HL-60 (cell line): ENCODE measurements at regions not wholly inside any gene's neighbourhood (a gene's known extent, or its start where the extent isn't known, plus 50 kb on each side); places are given as distances from the start of the nearest gene placed in this dataset.

Source experiments
- DNase-seq, 2 experiments: peaks; one replicate each; pipeline ENCODE4 v3.0.0-alpha.2; 2010 to 2020; ENCODE audit warnings: low read depth in 1 of 2, low spot score in 1 of 2
- H3K27ac ChIP-seq: fragments of 250-450 bp; sonication (Bioruptor Pico); replicated peaks from 2 replicates; pipeline ENCODE4 v1.5.1; 2020; ENCODE audit warnings: mild to moderate bottlenecking, moderate library complexity
- H3K27me3 ChIP-seq: fragments of 250-450 bp; sonication (Bioruptor Pico); 2 replicates; pipeline ENCODE4 v1.5.1; 2021; ENCODE audit warnings: mild to moderate bottlenecking, moderate library complexity; ENCODE audit not compliant: insufficient read depth, poor library complexity, severe bottlenecking
- H3K4me3 ChIP-seq: replicated peaks from 2 replicates; pipeline ENCODE4 v1.5.1; 2011; ENCODE audit warnings: mild to moderate bottlenecking, control low read depth, low read length; ENCODE audit not compliant: insufficient read depth
- GABPA ChIP-seq: IDR thresholded peaks from 2 replicates; pipeline ENCODE4 v1.6.1; 2012; ENCODE audit warnings: low read depth
- POLR2AphosphoS5 ChIP-seq: IDR thresholded peaks from 2 replicates; pipeline ENCODE4 v1.6.1; 2012; ENCODE audit warnings: low read depth
- SPI1 ChIP-seq: IDR thresholded peaks from 2 replicates; pipeline ENCODE4 v1.6.1; 2012; ENCODE audit warnings: low read depth, mild to moderate bottlenecking, borderline replicate concordance
- TF ChIP-seq, protein P1 (sequence below): IDR thresholded peaks from 2 replicates; pipeline ENCODE4 v1.6.1; 2012; ENCODE audit warnings: low read depth; ENCODE audit not compliant: insufficient replicate concordance
- TF ChIP-seq, protein P2 (sequence below): IDR thresholded peaks from one replicate; pipeline ENCODE4 v1.5.1; 2011; ENCODE audit warnings: low read length, control low read depth, inconsistent platforms; ENCODE audit not compliant: insufficient read depth

DNA sequence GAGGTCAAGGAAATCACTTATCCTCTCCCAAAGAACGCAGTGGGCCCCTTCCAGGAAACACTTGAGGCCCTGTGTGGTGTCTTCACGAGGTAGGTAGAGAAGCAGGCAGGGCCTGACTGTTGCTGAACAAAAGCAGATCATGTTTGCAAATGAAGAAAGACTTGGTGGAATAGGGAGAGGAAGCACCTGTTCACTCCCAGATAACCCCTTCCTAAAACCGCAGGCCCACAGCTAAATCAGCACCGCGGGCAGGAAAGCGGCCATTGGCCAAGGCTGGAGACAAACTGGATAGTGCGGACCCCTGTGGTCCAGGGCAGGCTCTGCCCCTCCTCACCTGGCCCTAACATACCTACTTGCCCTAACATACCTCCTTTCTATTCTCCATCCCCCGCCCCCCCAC, 64.9 kb upstream of the KLHL29 start:
- H3K4me3 ChIP-seq = no peak overlapping the region
- no peak overlapping the region for H3K27ac ChIP-seq
- TF ChIP-seq, protein P1, sequence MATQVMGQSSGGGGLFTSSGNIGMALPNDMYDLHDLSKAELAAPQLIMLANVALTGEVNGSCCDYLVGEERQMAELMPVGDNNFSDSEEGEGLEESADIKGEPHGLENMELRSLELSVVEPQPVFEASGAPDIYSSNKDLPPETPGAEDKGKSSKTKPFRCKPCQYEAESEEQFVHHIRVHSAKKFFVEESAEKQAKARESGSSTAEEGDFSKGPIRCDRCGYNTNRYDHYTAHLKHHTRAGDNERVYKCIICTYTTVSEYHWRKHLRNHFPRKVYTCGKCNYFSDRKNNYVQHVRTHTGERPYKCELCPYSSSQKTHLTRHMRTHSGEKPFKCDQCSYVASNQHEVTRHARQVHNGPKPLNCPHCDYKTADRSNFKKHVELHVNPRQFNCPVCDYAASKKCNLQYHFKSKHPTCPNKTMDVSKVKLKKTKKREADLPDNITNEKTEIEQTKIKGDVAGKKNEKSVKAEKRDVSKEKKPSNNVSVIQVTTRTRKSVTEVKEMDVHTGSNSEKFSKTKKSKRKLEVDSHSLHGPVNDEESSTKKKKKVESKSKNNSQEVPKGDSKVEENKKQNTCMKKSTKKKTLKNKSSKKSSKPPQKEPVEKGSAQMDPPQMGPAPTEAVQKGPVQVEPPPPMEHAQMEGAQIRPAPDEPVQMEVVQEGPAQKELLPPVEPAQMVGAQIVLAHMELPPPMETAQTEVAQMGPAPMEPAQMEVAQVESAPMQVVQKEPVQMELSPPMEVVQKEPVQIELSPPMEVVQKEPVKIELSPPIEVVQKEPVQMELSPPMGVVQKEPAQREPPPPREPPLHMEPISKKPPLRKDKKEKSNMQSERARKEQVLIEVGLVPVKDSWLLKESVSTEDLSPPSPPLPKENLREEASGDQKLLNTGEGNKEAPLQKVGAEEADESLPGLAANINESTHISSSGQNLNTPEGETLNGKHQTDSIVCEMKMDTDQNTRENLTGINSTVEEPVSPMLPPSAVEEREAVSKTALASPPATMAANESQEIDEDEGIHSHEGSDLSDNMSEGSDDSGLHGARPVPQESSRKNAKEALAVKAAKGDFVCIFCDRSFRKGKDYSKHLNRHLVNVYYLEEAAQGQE = peak; percentile 78
- TF ChIP-seq, protein P2, sequence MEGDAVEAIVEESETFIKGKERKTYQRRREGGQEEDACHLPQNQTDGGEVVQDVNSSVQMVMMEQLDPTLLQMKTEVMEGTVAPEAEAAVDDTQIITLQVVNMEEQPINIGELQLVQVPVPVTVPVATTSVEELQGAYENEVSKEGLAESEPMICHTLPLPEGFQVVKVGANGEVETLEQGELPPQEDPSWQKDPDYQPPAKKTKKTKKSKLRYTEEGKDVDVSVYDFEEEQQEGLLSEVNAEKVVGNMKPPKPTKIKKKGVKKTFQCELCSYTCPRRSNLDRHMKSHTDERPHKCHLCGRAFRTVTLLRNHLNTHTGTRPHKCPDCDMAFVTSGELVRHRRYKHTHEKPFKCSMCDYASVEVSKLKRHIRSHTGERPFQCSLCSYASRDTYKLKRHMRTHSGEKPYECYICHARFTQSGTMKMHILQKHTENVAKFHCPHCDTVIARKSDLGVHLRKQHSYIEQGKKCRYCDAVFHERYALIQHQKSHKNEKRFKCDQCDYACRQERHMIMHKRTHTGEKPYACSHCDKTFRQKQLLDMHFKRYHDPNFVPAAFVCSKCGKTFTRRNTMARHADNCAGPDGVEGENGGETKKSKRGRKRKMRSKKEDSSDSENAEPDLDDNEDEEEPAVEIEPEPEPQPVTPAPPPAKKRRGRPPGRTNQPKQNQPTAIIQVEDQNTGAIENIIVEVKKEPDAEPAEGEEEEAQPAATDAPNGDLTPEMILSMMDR = no peak
- peaks cover 18% of the 10 kb centered on the region for H3K27me3 ChIP-seq
- no peak for DNase-seq

DNA sequence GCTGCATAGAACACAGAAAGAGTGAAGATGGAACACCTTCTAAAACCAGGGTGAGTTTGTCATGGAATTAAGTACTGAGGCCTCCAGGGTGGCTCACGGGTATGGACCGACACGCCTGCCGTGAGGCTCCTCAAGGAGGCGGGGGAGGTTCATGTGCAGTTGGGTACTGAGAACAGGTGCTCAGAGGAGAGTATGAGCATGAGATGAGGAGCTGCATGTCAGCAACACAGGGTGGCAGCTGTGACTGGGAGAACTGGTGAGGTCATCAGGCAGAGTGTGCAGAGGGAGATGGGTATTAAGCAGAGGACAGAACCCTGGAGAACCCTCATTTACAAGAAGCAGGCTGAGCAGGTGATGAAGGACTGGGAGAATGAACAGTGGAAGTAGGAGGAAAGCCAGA, 63.2 kb upstream of the KLHL29 start:
- no peak for DNase-seq

DNA sequence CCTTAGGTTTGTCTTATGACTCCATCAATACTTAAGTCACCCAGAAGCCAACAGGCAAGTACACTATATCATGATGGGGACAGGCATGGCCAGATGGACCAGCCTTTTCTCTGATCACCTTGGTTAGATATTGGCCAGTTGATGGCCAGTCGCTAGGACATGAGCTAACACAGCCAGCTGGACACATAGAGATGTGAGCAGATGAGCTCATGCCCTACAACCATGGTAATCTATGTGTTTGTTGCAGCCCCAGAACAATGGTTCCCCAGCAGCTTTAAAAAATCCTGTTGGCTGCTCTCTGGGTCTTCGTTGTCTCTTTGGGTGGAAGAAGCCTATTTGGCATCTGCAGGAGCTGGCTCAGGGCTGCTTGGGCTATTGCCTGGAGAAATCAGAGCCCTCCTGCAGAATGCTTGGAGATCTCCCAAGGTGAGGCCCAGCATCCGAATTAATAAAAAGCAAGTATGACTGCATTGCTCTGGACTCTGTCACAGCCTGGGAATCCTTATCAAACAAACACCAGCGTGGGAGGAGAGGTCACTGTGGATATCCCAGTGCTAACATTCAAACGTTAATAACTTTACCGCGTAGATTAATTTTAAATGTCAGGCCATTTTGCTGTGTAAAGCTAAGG, 62.3 kb upstream of the KLHL29 start:
- TF ChIP-seq, protein P2 = no peak
- TF ChIP-seq, protein P1 = no peak
- TF ChIP-seq GABPA (no peak), POLR2AphosphoS5 (no peak), SPI1 (no peak)
- Histone ChIP-seq H3K4me3 (no peak overlapping the region), H3K27ac (no peak overlapping the region), H3K27me3 (peaks cover 18% of the 10 kb centered on the region)
- no peak for DNase-seq

More for the DNA sequence above, 63.2 kb upstream of the KLHL29 start:
- TF ChIP-seq, protein P1 = no peak
- TF ChIP-seq, protein P2 = no peak
- no peak for TF ChIP-seq SPI1
- TF ChIP-seq GABPA = no peak
- no peak for TF ChIP-seq POLR2AphosphoS5
- Histone ChIP-seq H3K27me3 (peaks cover 18% of the 10 kb centered on the region), H3K27ac (no peak overlapping the region), H3K4me3 (no peak overlapping the region)
